CD4-positive, alpha-beta T cell treated with Interleukin-2 at 100 ng/mL for 4 hours (primary cell): ENCODE measurements at regions not wholly inside any gene's neighbourhood (a gene's known extent, or its start where the extent isn't known, plus 50 kb on each side); places are given as distances from the start of the nearest gene placed in this dataset.
A peak's percentile ranks its signal among the peaks of the same experiment; 100 is the strongest.
"Not testable (repeated sequence)": the region's sequence is repeated elsewhere in the genome, so short reads cannot be mapped to it uniquely, and the experiment has no call there.

ENCODE experiments used
- DNase-seq: peaks from one replicate; pipeline ENCODE4 v3.0.0-alpha.2; 2020; ENCODE audit warnings: low spot score

GRCh38 chrX:125089761-125090445 lies 229.8 kb upstream of the TEX13C start:
- DNase-seq, result no peak

- DNase-seq, result no peak
These were observed 225.8 kb upstream of the TEX13C start for GRCh38 chrX:125093852-125094251.

GRCh38 chrX:125094901-125095300 lies 224.8 kb upstream of the TEX13C start:
- DNase-seq, result no peak

DNA sequence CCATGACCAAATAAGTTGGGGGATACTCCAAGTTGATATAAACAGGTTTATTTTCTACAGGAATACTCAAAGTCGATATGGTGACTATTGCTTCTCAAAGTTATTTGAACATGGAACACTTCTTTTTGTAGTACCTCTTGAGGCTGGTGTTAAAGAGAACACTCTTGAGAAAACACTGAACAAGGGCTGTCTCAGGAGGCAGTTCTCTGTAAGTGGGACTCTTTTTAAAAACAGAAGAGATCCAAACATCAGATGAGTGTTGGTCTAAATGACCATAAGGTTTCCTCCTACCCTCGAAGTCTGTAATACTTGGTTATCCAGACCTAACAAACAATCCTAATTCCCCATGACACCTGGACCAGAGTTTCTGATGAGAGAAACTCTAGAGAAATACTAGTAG lies 223.2 kb upstream of the TEX13C start:
- no peak for DNase-seq

DNA sequence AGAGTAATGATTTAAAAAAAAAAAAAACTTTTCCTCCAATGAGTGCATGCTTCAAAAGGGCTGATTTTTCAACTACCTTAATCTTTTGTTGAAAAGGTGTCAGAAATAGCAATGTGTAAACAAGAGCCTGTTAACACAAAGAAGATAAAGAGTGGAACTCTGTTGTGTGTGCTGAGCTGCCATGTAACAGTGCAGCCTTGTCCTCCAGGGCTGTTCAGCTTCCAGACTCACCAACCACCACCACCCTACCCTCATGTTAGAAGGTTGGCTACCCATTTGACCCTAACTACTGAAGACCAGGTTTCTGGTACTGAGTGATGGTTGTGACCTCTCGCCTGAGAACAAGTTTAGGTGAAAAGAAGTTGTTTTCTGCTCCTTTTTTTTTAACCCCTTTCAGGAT lies 222.8 kb upstream of the TEX13C start:
- DNase-seq, result no peak

DNA sequence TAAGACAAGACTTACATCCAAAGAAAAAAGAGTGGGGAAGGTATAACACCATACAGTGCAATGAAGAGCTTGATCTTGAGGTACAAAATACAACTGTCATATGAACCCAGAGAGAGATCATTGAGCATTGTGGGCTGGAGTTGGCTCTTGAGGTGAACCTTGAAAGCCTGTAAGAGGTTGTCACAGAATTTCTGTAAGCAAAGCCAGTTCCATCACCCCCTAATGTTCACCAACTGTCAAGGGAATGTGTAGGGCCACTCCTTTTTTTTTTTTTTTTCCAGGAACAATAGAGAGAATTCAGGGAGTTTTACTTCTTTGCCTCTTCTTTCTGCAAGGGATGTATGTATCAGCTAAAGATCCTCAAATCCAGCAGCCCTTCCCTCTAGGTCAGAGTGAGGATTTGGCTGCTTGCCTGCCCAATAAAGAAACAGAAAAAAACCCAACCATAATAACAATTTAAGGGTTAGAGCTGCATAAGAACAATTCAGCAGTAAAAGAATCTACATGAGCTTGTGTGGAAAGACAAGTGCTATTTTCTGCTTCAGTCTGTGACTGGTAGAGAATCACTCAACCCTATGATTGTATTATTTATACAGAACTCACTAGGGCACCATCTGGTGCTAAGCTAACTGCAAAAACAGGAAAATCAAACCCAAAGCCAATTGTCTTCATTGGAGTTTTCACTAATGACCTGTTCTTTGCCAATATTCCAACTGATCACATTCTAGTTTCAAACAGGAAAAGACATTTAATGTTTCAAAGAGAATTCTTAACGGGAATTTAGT lies 217.5 kb upstream of the TEX13C start:
- DNase-seq, result no peak

GRCh38 chrX:125103693-125104092 lies 216.0 kb upstream of the TEX13C start:
- DNase-seq, result no peak

DNA sequence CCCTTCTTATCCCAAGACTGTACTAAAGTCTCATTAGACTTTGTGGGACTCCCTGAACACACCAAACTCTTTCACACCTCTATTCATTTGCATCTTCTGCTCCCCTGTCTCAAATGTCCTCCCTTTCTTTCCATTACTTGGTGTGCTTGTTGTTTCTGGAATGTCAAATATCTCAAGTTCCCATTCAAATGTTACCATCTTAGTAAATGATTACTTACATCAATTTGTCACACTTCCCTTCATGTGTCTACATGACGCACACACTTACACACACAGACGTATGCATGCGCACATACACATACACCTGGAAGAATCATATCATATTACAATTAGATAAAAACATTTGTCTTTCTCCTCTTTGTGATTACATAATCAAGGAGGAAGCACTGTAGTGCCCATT lies 210.8 kb upstream of the TEX13C start:
- no peak for DNase-seq

GRCh38 chrX:125131164-125131563 lies 188.5 kb upstream of the TEX13C start:
- DNase-seq, result no peak

DNA sequence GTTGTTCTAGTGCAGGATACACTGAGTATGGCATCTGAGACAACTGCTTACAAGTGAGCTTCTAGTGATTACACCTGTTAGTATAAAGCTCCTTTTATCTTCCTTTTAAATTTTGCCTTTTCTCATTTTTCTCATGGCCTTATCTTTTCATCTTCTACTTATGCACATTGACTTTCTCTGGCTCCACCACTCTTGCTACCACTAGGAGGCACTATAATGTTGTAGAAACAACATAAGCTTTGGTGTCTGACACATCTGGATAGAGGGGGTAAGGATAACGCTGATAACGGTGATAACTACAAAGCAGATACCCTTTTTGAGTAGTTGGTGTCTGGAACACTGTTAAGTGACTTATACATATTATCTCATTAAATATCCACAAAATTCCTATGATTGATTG lies 187.4 kb upstream of the TEX13C start:
- peak; percentile 1 for DNase-seq

- no peak for DNase-seq
These were observed 182.2 kb upstream of the TEX13C start for GRCh38 chrX:125137521-125137920.

- DNase-seq, result no peak
These were observed 169.4 kb upstream of the TEX13C start for GRCh38 chrX:125150231-125150630.

GRCh38 chrX:125151146-125151545 lies 168.5 kb upstream of the TEX13C start:
- no peak for DNase-seq

GRCh38 chrX:125152011-125152410 lies 167.7 kb upstream of the TEX13C start:
- DNase-seq, result no peak

DNA sequence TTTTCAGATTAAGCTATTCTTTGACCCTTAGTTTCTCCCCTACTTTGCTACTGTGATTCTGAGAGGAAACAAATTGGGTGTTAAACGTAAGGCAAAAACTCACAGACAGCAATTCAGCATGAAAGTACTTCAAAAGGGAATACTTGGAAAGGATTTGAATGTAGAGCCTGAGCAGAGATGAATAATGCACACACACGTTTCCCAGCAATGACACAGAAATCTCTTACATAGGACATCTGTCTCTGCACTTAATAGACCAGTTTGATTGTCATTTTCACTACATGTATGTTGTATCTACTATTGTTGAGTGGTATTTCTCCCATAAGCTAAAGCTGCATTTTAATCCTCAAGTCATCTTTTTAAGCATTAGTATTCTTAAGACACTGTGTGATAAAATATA lies 166.1 kb upstream of the TEX13C start:
- no peak for DNase-seq

DNA sequence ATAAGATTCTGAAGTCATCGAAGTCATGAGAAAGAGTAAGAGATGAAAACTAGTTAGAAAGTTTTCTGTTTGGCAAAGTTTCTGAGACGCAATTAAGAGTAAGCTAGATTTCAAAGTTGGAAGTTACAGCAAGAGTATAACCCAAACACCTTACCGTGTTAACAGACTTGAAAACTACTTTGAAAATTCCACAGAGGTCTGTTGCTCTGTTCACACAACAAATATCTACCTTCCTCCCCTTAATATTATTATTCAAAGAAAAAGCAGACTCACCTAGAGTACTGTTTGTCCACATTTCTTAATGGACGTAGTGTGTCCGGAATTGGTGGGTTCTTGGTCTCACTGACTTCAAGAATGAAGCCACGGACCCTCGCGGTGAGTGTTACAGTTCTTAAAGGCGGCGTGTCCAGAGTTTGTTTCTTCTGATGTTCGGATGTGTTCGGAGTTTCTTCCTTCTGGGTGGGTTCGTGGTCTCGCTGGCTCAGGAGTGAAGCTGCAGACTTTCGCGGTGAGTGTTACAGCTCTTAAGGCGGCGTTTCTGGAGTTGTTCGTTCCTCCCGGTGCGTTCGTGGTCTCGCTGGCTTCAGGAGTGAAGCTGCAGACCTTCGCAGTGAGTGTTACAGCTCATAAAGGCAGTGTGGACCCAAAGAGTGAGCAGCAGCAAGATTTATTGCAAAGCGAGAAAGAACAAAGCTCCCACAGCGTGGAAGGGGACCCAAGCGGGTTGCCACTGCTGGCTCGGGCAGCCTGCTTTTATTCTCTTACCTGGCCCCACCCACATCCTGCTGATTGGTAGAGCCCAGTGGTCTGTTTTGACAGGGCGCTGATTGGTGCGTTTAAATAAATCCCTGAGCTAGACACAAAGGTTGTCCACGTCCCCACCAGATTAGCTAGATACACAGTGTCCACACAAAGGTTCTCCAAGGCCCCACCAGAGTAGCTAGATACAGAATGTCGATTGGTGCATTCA lies 165.1 kb upstream of the TEX13C start:
- DNase-seq, result not testable (repeated sequence)

GRCh38 chrX:125155296-125156033 lies 164.2 kb upstream of the TEX13C start:
- DNase-seq, result not testable (repeated sequence)

DNA sequence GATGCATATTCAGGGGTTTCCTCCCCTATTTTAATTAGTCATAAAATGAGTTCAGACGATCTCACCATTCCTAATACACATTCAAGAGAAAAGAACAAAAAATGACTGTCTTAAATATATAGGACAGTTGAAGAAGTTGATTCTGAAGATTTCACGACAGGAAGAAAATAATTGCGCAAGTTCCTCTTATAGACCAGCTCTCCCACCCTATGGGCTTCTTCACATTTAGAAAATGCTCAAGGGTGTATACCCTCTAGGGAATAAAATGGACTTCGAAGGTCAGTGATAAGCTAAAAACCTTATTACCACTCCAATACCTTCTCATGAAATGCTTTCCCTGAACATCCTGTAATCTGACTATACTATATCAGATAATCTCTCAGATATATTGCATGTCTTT lies 149.2 kb upstream of the TEX13C start:
- no peak for DNase-seq

DNA sequence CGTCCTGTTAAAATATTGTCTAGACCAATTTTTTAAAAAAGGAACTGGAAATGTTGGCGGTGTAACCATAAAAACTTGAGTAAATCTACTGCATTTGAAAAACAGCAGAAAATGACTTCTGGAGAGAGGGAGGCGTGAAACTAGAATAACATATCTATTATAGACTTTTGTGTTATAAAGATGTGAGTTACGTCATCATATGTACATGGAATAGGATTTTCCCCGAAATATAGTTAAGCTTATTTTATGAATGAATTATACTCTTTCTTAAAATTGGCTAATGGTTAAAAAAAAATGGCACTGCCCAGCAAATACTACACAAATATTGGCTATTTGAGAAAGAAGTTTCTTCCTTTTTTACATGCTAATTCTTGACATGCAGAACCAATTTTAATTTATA lies 147.1 kb upstream of the TEX13C start:
- no peak for DNase-seq

DNA sequence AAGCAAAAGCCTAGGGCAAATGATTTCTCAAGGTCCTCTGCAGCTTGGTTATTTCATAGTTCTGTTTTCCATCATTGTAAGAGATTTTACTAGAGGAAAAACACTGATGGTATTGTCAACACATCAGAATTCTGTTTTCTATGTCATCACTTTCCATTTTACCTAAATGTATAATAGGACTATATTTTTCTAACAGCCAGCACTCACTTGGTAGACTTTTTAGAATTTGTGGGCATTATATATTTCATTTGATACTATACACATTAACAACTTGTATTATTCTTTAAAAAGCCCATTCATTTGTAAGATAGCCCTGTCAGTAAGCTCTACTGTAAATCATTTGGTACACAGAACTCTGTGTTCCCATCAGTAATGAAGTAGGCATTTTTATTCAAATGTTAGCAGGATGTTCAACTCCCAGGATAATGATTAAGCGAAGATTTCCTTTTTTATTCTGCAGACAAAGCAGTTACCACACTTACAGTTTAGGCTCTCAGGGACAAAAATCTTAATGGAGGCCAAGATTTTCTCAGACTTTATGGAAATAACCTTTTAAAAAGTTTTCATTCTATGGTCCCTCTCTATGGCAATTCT lies 143.6 kb upstream of the TEX13C start:
- no peak for DNase-seq

- no peak for DNase-seq
These were observed 125.8 kb upstream of the TEX13C start for GRCh38 chrX:125193921-125194320.
